ENCODE measurements at regions not wholly inside any gene's neighbourhood (a gene's known extent, or its start where the extent isn't known, plus 50 kb on each side); places are given as distances from the start of the nearest gene placed in this dataset.
"Not testable (repeated sequence)": the region's sequence is repeated elsewhere in the genome, so short reads cannot be mapped to it uniquely, and the experiment has no call there.

DNA sequence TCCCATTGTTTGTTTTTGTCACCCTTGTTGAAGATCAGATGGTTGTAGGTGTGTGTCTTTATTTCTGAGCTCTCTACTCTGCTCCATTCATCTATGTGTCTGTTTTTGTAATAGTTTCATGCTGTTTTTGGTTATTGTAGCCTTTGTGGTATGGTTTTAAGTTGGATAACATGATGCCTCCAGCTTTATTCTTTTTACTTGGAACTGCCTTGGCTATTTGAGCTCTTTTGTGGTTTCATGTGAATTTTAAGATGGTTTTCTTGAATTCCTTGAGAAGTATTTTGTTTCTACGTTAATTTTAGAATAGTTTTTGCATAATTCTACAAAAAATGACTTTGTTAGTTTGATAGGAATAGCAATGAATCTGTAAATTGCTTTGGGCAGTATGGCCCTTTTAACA lies 170.0 kb upstream of the IGFBP3 start:
- no peak for DNase-seq

- DNase-seq: no peak
These were observed 168.2 kb upstream of the IGFBP3 start for GRCh38 chr7:46089281-46089680.

DNA sequence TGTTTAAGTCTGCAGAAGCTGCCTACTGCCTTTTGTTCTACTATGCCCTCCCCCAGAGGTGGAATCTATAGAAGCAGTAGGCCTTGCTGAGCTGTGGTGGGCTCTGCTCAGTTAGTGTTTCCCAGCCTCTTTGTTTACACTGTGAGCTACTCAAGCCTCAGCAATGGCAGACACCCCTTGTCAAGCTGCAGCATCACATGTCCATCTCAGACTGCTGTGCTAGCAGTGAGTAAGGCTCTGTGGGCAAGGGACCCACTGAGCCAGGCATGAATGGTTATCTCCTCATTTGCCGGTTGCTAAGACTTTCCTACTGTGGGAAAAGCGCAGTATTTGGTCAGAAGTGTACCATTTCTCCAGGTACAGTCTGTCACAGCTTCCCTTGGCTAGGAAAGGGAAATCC lies 167.4 kb upstream of the IGFBP3 start:
- not testable (repeated sequence) for DNase-seq

DNA sequence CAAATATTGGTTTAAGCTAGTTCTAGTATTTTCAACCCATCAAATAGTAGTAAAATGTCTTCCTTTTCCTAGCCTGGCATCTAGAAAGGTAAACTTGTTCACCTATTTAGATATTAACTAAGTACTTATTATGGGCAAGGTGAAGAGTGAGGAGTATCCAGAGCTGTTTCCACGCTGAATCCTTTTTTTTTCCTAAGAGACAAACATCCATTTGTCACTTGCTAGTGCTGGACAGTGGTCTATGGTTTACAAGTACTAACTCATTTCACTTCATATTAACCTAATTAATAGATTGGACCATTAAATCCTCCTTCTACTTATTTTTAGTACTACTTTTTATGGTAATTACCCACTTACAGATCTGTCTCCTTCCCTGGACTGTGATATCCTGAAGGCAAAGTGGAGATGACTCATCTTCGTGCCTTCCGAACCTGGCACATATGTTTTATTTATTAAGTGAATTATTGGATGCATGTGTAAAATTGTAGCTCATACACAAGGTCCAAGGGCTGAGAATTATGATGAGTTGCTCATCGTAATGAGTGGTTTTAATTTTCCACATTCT lies 159.6 kb upstream of the IGFBP3 start:
- no peak for DNase-seq

- DNase-seq: no peak
These were observed 158.3 kb upstream of the IGFBP3 start for GRCh38 chr7:46079421-46079820.

- DNase-seq: no peak
These were observed 155.5 kb upstream of the IGFBP3 start for GRCh38 chr7:46076527-46076926.

- DNase-seq: peak; percentile 9
These were observed 151.7 kb upstream of the IGFBP3 start for GRCh38 chr7:46072722-46073121.

GRCh38 chr7:46071601-46072000 lies 150.5 kb upstream of the IGFBP3 start:
- no peak for DNase-seq

DNA sequence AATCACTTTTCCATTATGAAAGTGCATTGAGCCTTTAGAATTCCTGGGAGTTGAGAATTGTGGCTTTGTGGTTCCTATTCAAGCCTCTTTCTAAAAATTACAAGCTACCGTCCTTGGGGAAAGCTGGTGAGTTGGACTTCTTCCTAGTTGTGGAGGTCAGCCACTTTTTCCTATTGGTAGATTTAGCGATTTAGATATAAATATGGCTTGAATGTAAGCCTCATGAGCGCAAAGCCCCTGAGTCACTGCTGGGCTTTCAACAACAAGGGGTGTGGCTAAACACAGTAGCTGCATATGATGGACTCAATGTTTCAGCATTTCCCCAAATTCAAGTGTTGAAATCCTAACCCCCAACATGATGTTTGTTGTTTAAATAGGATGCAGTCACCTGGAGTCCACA lies 150.0 kb upstream of the IGFBP3 start:
- no peak for DNase-seq

DNA sequence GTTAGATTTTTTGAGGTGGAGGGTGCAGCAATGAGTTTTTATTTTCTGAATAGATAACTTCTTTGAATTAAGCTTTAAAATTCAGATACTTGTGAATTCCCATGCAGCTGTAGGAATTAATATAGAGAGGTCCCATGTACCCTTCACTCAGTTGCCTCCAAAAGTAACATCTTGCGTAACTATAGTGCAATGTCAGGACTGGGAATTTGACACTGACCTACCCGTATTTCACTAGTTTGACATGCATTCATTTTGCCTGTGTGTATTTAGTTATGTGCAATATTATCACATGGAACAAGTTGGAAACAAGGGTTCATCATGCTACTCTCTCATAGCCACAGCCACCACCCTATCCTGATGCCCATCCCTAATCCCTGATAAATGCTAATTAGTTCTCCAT lies 147.1 kb upstream of the IGFBP3 start:
- DNase-seq: no peak

DNA sequence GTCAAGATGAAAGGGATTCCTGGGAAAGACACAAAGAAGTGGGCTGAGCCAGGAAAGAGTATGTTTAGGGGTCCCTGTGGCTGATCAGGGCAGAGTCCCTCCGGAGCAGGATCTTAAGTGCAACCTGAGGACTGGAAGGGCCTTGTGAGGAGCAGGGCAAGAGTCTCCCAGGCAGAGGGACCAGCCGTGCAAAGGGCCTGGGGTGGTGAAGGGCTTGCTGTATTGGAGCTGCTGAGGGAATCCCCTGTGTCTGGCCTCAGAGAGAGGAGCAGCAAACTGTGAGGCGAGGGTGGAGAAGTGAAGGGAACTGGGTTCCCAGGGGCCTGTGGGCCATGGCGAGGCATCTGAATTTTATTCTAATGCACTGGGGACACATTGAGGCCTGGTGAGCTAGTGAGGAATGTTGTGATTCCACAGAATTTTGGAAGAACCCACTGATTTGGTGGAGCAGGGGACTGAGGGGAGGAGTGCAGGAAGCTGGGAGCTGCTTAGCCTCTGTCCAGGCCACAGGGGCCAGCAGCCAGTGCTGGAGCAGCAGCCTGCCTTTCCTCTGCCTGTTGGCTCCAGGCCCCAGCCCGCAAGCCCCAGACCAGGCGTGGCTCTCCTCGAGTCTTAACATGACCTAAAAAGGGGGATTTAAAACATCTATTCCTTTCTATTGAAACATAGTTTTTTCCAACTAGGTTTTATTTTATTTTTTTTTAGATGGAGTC lies 138.4 kb upstream of the IGFBP3 start:
- DNase-seq: no peak

GRCh38 chr7:46058086-46058823 lies 137.2 kb upstream of the IGFBP3 start:
- no peak for DNase-seq

GRCh38 chr7:46054915-46055314 lies 133.8 kb upstream of the IGFBP3 start:
- no peak for DNase-seq

DNA sequence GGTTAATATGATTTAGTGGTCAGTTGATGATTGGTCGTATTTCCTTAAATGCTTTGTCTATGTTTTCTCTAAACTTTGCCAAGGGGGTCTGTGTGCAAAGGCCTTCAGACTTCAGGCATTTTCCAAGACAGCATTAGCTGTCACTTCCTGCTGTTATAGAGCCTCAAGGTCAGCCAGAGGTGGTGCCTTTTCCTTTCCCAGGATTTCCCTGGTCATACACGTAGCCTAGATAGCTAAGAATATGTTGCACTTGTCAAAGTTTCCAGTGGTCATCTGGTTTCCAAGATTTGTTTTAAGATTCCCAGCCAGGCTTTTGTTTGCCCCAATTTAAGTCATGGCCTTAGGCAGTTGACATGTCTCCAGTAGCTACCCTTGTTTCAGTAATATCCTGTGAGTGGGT lies 133.2 kb upstream of the IGFBP3 start:
- DNase-seq: no peak

DNA sequence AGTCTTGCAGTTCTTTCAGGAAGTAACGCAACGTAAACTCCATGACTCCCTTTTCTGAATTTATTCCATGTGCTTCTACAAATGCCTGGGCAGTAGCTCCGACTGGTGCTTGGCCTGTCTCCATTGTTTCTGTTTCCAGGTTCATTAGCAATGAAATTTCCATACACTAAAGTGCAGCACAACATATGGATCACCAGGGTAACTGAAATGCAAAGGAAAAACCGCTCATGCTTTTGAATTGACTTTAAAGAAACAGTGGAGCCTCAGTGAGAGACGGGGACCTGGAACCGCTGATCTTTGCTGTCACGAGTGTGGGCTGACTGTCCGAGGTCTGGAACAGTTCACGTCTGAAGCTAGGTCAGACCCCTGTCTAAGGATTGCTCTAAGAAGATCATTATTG lies 126.5 kb upstream of the IGFBP3 start:
- no peak for DNase-seq

DNA sequence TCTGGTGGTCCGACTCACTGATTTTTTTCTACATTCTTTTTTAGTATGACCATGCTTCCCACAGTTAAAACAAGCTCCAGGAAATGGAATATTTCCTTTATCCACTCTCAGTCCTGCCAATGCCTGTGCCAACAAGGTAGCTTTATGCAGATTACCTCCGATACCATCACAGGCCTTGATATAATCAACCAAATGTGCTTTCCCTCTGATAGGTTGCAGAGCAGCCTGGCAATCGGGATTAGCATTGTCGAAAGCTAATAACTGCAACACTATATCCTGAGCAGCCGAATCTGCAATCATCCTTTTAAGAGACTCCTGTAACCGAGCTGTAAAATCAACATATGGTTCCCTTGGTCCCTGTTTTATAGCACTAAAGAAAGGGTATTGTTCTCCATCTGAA lies 122.3 kb upstream of the IGFBP3 start:
- not testable (repeated sequence) for DNase-seq

DNA sequence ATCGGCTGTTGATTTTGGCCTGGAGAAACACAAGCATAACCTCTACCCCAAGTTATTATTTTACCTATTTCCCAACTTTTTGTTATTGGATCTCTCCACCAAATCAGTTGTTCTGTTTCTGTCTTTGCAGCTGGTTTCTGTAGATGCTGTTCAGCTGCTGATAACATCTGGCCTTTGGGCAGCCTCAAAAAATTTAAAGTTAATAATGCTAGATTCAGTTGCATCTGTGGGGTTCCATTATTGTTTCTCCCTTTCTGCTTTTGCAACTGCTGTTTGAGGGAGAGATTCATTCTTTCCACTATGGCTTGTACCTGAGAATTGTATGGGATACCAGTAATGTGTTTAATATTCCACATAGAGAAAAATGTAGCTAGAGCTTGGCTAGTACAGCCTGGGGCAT lies 118.7 kb upstream of the IGFBP3 start:
- not testable (repeated sequence) for DNase-seq

DNA sequence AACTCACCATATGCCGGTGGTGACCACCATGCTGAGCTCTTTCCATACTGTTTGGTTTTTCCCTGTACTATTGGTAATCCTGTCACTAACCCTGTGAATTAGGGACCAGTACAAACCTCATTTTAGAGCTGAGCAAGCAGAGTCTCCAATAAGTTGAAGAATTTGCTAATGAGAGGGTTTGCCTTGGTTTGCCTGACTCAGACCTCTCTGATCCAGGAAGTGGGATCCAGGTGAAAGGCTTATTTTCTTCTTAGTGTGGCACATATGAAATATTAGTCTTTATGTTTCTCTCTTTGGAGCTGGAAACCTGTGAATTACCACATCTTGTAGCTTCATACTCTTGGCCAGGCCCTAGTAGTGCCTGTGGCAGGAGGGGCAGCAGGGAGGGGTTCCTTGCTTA lies 114.1 kb upstream of the IGFBP3 start:
- peak; percentile 24 for DNase-seq

DNA sequence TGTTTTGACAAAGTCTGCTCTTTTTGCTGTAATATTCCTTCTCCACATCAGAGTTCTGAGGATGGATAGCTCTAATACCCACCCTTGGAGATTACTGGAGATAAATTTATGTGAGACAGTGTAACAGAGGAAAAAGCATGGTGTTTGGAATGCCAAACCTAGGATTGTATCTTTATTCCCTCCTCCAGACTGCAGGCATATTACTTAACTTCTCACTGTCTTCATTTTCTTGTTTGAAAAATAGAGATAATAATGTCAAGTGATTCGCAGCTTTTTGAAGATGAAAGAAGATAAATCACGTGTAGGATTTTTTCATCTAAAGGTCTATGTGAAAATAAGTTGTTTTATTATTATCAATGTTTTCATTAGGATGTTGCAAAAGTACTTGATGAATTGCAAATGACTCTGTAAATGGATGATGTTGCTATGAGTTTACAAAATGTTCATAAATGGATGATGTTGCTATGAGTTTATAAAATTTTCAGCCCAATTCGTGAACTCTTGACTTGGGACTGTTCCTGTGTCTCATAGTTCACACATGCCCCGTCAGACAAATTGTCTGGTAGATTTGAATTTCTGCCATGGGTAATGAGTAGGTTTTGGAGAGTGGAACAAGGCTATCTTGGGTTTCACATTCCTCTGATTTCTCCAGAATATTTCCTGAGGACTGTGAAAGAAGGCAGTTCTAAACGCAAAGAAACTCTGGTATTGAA lies 113.1 kb upstream of the IGFBP3 start:
- DNase-seq: no peak

DNA sequence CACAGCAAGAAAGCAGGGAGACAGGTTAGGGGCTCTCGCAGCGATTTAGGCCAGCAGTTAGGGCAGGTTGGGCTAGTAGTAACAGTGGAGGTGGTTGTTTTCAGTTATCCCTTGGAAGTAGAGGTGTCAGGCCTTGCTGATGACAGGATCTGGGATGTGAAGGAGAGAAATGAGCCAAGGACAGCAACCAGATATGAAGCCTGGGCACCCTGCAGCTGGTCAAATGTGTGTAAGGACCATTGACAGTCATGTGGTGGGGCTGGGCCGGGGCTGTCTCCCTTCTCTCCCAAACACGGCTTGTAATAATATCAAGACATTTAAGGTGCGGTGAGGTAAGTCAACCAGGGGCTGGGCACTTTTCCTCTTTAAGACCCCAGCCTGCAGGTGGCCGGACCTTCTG lies 112.5 kb upstream of the IGFBP3 start:
- DNase-seq: no peak

DNA sequence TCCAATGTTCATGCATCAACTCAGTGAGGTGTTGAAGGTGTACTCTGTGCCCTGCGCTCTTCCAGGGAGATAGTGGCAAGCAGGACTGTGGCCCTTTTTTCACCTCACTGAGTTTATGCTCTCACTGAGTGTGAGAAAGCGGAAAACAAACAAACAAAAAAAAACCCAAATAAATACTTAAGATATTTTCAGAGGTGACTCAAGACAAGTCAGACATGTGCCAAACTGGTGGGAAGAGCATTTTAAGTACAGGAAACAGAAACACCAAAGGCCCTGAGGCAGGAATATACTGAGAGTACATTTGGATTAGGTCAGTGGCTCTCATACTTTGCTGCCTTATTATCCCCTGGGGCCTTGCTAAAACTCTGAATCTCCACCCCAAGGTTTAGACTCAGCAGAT lies 111.9 kb upstream of the IGFBP3 start:
- DNase-seq: no peak

- DNase-seq: no peak
These were observed 111.3 kb upstream of the IGFBP3 start for GRCh38 chr7:46032353-46032752.

DNA sequence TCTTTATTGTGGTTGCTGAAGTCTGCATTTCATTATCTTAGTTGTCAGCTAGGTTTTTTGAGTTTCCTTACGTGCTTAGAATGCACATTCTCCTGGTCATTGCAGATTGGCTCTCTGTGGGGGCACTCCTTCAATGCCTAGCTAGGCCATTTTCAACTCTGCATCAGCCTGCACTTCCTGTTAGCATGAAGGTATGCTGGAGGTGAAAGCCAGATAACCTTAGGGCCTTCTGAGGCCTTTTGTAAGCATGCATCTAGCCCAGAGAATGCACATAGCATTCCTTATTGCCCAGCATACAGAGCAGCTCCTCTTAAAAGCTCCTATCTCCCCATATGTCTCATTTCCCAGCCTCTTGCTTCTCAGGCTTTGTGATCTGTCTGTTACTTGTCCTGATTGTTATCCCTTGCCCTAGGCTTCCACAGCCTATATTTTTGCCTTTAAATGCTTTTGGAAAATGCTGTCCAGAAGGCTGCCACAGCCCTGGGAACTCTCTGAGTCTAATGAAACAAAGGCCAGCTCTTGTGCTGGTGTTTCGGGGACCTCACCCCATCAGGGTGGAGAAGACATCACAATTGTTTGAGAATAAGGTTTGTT lies 108.1 kb upstream of the IGFBP3 start:
- peak; percentile 91 for DNase-seq
